Panc1 (cell line): ENCODE measurements at regions not wholly inside any gene's neighbourhood (a gene's known extent, or its start where the extent isn't known, plus 50 kb on each side); places are given as distances from the start of the nearest gene placed in this dataset.

Source experiments
- ATAC-seq: fragments of 200-7000 bp; cut with Tn5 transposase; 2 replicates; pipeline ENCODE4 v1.9.1; 2020; ENCODE audit warnings: mild to moderate bottlenecking, moderate library complexity
- BruUV-seq: library from RNA; stranded (reverse); fragments of 400-500 nt; replicated peaks from 2 replicates; lab custom pipeline; 2021; lab: Mats Ljungman, UMichigan
- CTCF ChIA-PET: fragments of 300-600 bp; sonication (Branson Sonifier 250); formaldehyde crosslinking; loops from one replicate; lab custom pipeline; 2022; ENCODE audit warnings: antibody characterized with exemption; lab: Charles Lee
- POLR2A ChIA-PET: fragments of 300-600 bp; sonication (Branson Sonifier 250); formaldehyde crosslinking; loops from one replicate; lab custom pipeline; 2022; ENCODE audit warnings: antibody characterized with exemption; lab: Charles Lee
- DNase-seq: peaks from one replicate; pipeline ENCODE4 v3.0.0-alpha.2; 2010; ENCODE audit warnings: low read depth, low spot score
- H3K27ac ChIP-seq: 2 replicates; pipeline ENCODE4 v1.5.1; 2011; ENCODE audit warnings: mild to moderate bottlenecking, low read length, inconsistent platforms
- H3K27me3 ChIP-seq: fragments of 200-500 bp; sonication (Bioruptor generic); 2 replicates; pipeline ENCODE4 v1.6.0; 2014; ENCODE audit warnings: low read length, inconsistent platforms; ENCODE audit not compliant: control insufficient read depth, insufficient read depth
- H3K36me3 ChIP-seq: fragments of 200-500 bp; sonication (Bioruptor generic); 2 replicates; pipeline ENCODE4 v1.5.1; 2014; ENCODE audit warnings: inconsistent platforms, mild to moderate bottlenecking, low read length, moderate library complexity; ENCODE audit not compliant: control insufficient read depth, insufficient read depth
- H3K4me1 ChIP-seq: 2 replicates; pipeline ENCODE4 v1.5.1; 2011; ENCODE audit warnings: inconsistent platforms, mild to moderate bottlenecking, low read length, moderate library complexity; ENCODE audit not compliant: control insufficient read depth, insufficient read depth
- H3K4me3 ChIP-seq, 2 experiments: 2 replicates each; pipeline ENCODE4 v1.5.1; 2011 to 2012; ENCODE audit warnings: low read depth in 2 of 2, low read length in 2 of 2, mild to moderate bottlenecking in 2 of 2, inconsistent platforms in 1 of 2, moderate library complexity in 1 of 2
- H3K9me3 ChIP-seq: fragments of 200-500 bp; sonication (Bioruptor generic); 2 replicates; pipeline ENCODE4 v1.5.1; 2014; ENCODE audit warnings: low read depth, mild to moderate bottlenecking, inconsistent platforms, low read length, moderate library complexity; ENCODE audit not compliant: control insufficient read depth, insufficient read depth
- CTCF ChIP-seq: fragments of 450-650 bp; IDR thresholded peaks from 2 replicates; pipeline ENCODE4 v1.5.1; 2017; ENCODE audit warnings: mild to moderate bottlenecking
- POLR2AphosphoS5 ChIP-seq: IDR thresholded peaks from 2 replicates; pipeline ENCODE4 v1.6.1; 2012; ENCODE audit warnings: mild to moderate bottlenecking, low read depth, low read length, moderate library complexity
- REST ChIP-seq, 2 experiments: IDR thresholded peaks; 2 replicates each; pipeline ENCODE4 v1.6.1; 2011 to 2012; ENCODE audit warnings: low read depth in 2 of 2, control low read depth in 1 of 2, low read length in 1 of 2, mild to moderate bottlenecking in 1 of 2, moderate library complexity in 1 of 2; ENCODE audit not compliant: insufficient read depth in 1 of 2
- SIN3A ChIP-seq: IDR thresholded peaks from 2 replicates; pipeline ENCODE4 v1.6.1; 2012; ENCODE audit warnings: low read depth, mild to moderate bottlenecking, low read length, moderate library complexity, borderline replicate concordance; ENCODE audit not compliant: insufficient read depth
- TCF7L2 ChIP-seq: IDR thresholded peaks from 2 replicates; pipeline ENCODE4 v1.6.1; 2011; ENCODE audit warnings: mild to moderate bottlenecking, low read depth, low read length, inconsistent platforms
- in situ Hi-C: cut with HindIII; loops from 2 replicates; pipeline ENCODE4 v1.10.0; 2016; ENCODE audit warnings: low sequenced_read_pairs, low pct_unique_long_range_greater_than_20kb
- intact Hi-C: fragments of 100-400 bp; cut with micrococcal nuclease; formaldehyde crosslinking; loops from one replicate; pipeline ENCODE4 v1.10.0; 2022; ENCODE audit not compliant: unreplicated experiment

GRCh38 chr4:171719691-171720090 lies 93.5 kb upstream of the GALNTL6 start:
- POLR2A ChIA-PET: no interaction called here
- CTCF ChIA-PET: no interaction called here
- Histone ChIP-seq H3K27ac (no peak overlapping the region), H3K27me3 (no peaks in the 10 kb centered on the region), H3K4me1 (no peaks in the 10 kb centered on the region), H3K4me3 (no peak overlapping the region), H3K36me3 (no peaks in the 10 kb centered on the region), H3K9me3 (no peaks in the 10 kb centered on the region)
- TF ChIP-seq SIN3A (no peak), TCF7L2 (no peak), REST (IDR thresholded peaks at IDR 0.05; ENCODE audit: insufficient read depth in 1 of 2, low read depth in 2 of 2, low read length in 1 of 2) (no peak), CTCF (no peak), POLR2AphosphoS5 (no peak)
- in situ Hi-C loops (no loop called here), intact Hi-C loops (no loop called here)
- no peak for DNase-seq
- BruUV-seq: no TSS peak
- no peak for ATAC-seq

GRCh38 chr4:171718665-171719064 lies 94.5 kb upstream of the GALNTL6 start:
- ChIA-PET CTCF (no interaction called here), POLR2A (no interaction called here)
- H3K36me3 ChIP-seq: no peaks in the 10 kb centered on the region
- H3K4me1 ChIP-seq: no peaks in the 10 kb centered on the region
- intact Hi-C loops: no loop called here
- no TSS peak for BruUV-seq
- in situ Hi-C loops: no loop called here
- DNase-seq (no peak), ATAC-seq (no peak)
- H3K9me3 ChIP-seq: no peaks in the 10 kb centered on the region
- TF ChIP-seq SIN3A: no peak
- no peak for TF ChIP-seq REST (IDR thresholded peaks at IDR 0.05; ENCODE audit: insufficient read depth in 1 of 2, low read depth in 2 of 2, low read length in 1 of 2)
- TF ChIP-seq CTCF: no peak
- no peak for TF ChIP-seq POLR2AphosphoS5
- TF ChIP-seq TCF7L2: no peak
- H3K27ac ChIP-seq: no peak overlapping the region
- no peaks in the 10 kb centered on the region for H3K27me3 ChIP-seq
- H3K4me3 ChIP-seq: no peak overlapping the region
